Lung (tissue), 11 donors: ENCODE measurements at regions not wholly inside any gene's neighbourhood (a gene's known extent, or its start where the extent isn't known, plus 50 kb on each side); places are given as distances from the start of the nearest gene placed in this dataset.

Experiments used
- ATAC-seq: fragments of 200-7000 bp; cut with Tn5 transposase; one replicate; pipeline ENCODE4 v1.9.1; 2020; ENCODE audit warnings: moderate number of reproducible peaks; ENCODE audit not compliant: insufficient read depth, low FRiP score
- DNase-seq, 3 donors: peaks; one replicate each; pipeline ENCODE4 v3.0.0-alpha.2; 2013 to 2017
- H3K27ac ChIP-seq, 2 donors: one replicate each; pipeline ENCODE4 v1.5.1; 2013; ENCODE audit warnings: mild to moderate bottlenecking in 2 of 2, moderate library complexity in 2 of 2, control low read depth in 1 of 2, inconsistent platforms in 1 of 2, low read depth in 1 of 2, low read length in 1 of 2
- H3K27me3 ChIP-seq, 3 donors: one replicate each; pipeline ENCODE4 v1.5.1; 2013; ENCODE audit warnings: low read length in 2 of 3; ENCODE audit not compliant: control insufficient read depth in 3 of 3, insufficient read depth in 3 of 3
- H3K36me3 ChIP-seq, 4 donors: one replicate each; pipeline ENCODE4 v1.5.1; 2013; ENCODE audit warnings: low read length in 4 of 4, mild to moderate bottlenecking in 1 of 4, moderate library complexity in 1 of 4; ENCODE audit not compliant: control insufficient read depth in 4 of 4, insufficient read depth in 4 of 4
- H3K4me1 ChIP-seq, 5 donors: one replicate each; pipeline ENCODE4 v1.5.1; 2013; ENCODE audit warnings: low read length in 5 of 5, mild to moderate bottlenecking in 2 of 5, moderate library complexity in 1 of 5; ENCODE audit not compliant: control insufficient read depth in 5 of 5, insufficient read depth in 5 of 5
- H3K4me3 ChIP-seq: one replicate; pipeline ENCODE4 v1.5.1; 2013; ENCODE audit warnings: mild to moderate bottlenecking, control low read depth, moderate library complexity
- H3K9ac ChIP-seq, 2 donors: one replicate each; pipeline ENCODE4 v1.5.1; 2013; ENCODE audit warnings: low read length in 2 of 2, control low read depth in 1 of 2; ENCODE audit not compliant: insufficient read depth in 1 of 2
- H3K9me3 ChIP-seq, 4 donors: one replicate each; pipeline ENCODE4 v1.5.1; 2013; ENCODE audit warnings: low read length in 3 of 4, mild to moderate bottlenecking in 1 of 4, moderate library complexity in 1 of 4; ENCODE audit not compliant: control insufficient read depth in 4 of 4, insufficient read depth in 3 of 4
- WGBS, 2 donors: extraction: QIAGEN DNeasy Blood & Tissue Kit; methylation state at CpG; one replicate each; pipeline ENCODE4 v1.1.7; 2013; 5-methylcytosine and 5-hydroxymethylcytosine counted together
- TF ChIP-seq, protein P1 (sequence below): IDR thresholded peaks from 2 replicates; pipeline ENCODE4 v1.5.1; 2012; ENCODE audit warnings: mild to moderate bottlenecking; ENCODE audit errors: control extremely low read depth, extremely low read depth
- donor health status: control.
- donor health status: control.
- donor health status: Bipolar disorder and iron deficiency.
- donor health status: healthy.
- donor health status: DM: yes; HTN: yes; CAD: no.

DNA sequence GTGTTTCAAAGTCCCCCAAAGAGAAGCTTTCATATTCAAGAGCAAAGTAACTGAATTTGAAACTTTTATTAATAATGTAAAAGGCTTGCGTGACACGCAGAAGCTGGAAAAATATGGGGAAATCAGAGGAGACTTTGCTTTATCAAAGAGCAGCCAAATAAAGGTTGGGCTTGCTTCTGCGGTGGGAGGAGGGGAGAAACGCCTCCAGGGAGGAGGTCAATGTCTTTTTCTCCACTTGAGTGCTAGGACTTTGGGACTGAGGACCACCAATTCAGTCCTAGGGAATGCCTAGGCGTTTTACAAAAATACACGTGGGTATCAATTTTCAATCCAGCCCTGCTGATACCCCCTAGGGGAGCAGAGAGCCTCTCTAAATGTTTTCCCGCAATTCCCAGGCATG lies 60.9 kb upstream of the FZD10 start:
- H3K36me3 ChIP-seq: no peaks in the 10 kb centered on the region
- DNase-seq: no peak
- TF ChIP-seq, protein P1, sequence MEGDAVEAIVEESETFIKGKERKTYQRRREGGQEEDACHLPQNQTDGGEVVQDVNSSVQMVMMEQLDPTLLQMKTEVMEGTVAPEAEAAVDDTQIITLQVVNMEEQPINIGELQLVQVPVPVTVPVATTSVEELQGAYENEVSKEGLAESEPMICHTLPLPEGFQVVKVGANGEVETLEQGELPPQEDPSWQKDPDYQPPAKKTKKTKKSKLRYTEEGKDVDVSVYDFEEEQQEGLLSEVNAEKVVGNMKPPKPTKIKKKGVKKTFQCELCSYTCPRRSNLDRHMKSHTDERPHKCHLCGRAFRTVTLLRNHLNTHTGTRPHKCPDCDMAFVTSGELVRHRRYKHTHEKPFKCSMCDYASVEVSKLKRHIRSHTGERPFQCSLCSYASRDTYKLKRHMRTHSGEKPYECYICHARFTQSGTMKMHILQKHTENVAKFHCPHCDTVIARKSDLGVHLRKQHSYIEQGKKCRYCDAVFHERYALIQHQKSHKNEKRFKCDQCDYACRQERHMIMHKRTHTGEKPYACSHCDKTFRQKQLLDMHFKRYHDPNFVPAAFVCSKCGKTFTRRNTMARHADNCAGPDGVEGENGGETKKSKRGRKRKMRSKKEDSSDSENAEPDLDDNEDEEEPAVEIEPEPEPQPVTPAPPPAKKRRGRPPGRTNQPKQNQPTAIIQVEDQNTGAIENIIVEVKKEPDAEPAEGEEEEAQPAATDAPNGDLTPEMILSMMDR: no peak
- peaks cover 0 to 14% (median 3%) of the 10 kb centered on the region in 5 donors for H3K4me1 ChIP-seq
- 47 to 55% methylated on average over 7 of the region's 7 CpGs for WGBS, 2 donors
- peaks cover 0 to 34% (median 13%) of the 10 kb centered on the region in 3 donors for H3K27me3 ChIP-seq
- no peak for ATAC-seq
- H3K9me3 ChIP-seq: peaks cover 0 to 5% (median 0%) of the 10 kb centered on the region in 4 donors
- no peak overlapping the region for H3K4me3 ChIP-seq
- H3K9ac ChIP-seq: no peak overlapping the region
- no peak overlapping the region for H3K27ac ChIP-seq

DNA sequence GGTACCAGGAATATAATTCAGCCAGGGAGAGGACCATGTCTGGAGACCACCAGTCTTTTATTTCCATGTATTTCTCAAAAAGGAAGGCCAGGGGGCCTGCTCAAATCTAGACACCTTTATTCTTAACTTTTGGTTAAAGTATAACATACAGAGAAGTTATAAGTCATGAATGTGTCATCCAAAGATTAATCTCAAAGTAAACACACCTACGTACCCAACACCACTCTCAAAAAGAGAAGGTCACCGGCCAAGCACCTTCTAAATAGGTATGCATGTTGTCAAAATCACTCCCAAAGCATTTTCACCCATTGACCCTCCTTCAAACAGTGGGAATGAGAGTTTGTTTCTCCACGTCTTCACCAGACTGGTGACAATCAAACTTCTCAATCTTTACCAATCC lies 60.0 kb upstream of the FZD10 start:
- TF ChIP-seq, protein P1: no peak
- no peaks in the 10 kb centered on the region for H3K36me3 ChIP-seq
- H3K4me3 ChIP-seq: no peak overlapping the region
- no peak overlapping the region for H3K27ac ChIP-seq
- peaks cover 0 to 14% (median 3%) of the 10 kb centered on the region in 5 donors for H3K4me1 ChIP-seq
- DNase-seq (no peak), ATAC-seq (no peak)
- H3K9me3 ChIP-seq: peaks cover 0 to 5% (median 0%) of the 10 kb centered on the region in 4 donors
- H3K27me3 ChIP-seq: peaks cover 0 to 39% (median 14%) of the 10 kb centered on the region in 3 donors
- WGBS, 2 donors: 69 to 88% methylated on average over 3 of the region's 3 CpGs
- H3K9ac ChIP-seq: no peak overlapping the region

DNA sequence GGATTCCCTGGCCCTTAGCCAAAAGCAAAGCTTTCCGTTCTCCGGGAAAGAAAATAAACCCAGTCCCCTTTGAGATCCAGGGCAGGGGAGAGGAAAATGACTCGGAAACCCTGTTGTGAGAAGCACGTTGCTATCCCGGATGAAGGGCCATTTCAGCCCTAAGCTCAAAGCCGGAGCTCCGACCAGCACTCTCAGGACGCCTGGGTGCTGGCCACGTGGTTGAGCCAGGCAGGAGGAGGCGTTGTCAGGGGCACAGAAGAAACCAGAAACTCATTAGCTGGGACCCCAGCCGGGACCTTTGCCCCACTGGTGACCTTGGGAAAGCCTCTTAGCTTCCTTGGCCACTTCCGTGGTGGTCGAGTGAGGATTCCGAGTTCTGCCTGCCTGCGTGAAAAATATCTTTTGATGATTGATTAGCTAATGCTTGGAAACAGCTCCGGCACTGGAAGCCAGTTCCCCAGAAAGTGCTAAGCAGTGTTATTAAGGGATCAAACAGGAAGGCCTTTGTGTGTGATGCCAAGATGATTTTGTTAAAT lies 57.6 kb upstream of the FZD10 start:
- Histone ChIP-seq H3K9ac (peak overlapping the region in 1 of 2 donors; percentile 23), H3K27ac (no peak overlapping the region), H3K4me3 (no peak overlapping the region), H3K9me3 (peaks cover 0 to 9% (median 1%) of the 10 kb centered on the region in 4 donors), H3K4me1 (peaks cover 0 to 14% (median 3%) of the 10 kb centered on the region in 5 donors), H3K27me3 (peaks cover 0 to 37% (median 14%) of the 10 kb centered on the region in 3 donors), H3K36me3 (no peaks in the 10 kb centered on the region)
- TF ChIP-seq, protein P1: no peak
- ATAC-seq (no peak), DNase-seq (peak; percentile 58 to 70 (median 59))
- WGBS, 2 donors: 4% methylated on average over 16 of the region's 16 CpGs
